ENCODE measurements at regions not wholly inside any gene's neighbourhood (a gene's known extent, or its start where the extent isn't known, plus 50 kb on each side); places are given as distances from the start of the nearest gene placed in this dataset.
A peak's percentile ranks its signal among the peaks of the same experiment; 100 is the strongest.
"Not testable (repeated sequence)": the region's sequence is repeated elsewhere in the genome, so short reads cannot be mapped to it uniquely, and the experiment has no call there.

- DNase-seq (ENCODE audit: low read depth) = no peak
Measured at GRCh38 chr9:12271421-12271891, 421.7 kb upstream of the TYRP1 start.

GRCh38 chr9:12272471-12273120, 420.6 kb upstream of the TYRP1 start:
- DNase-seq (ENCODE audit: low read depth) = no peak

- no peak for DNase-seq (ENCODE audit: low read depth)
Measured at GRCh38 chr9:12274577-12274976, 418.6 kb upstream of the TYRP1 start.

GRCh38 chr9:12276505-12276904, 416.7 kb upstream of the TYRP1 start:
- DNase-seq (ENCODE audit: low read depth) = no peak

GRCh38 chr9:12289711-12290110, 403.5 kb upstream of the TYRP1 start:
- no peak for DNase-seq (ENCODE audit: low read depth)

GRCh38 chr9:12290166-12290869, 402.9 kb upstream of the TYRP1 start:
- DNase-seq (ENCODE audit: low read depth) = no peak

GRCh38 chr9:12305211-12305610, 388.0 kb upstream of the TYRP1 start:
- no peak for DNase-seq (ENCODE audit: low read depth)

GRCh38 chr9:12314589-12314988, 378.6 kb upstream of the TYRP1 start:
- no peak for DNase-seq (ENCODE audit: low read depth)

- DNase-seq (ENCODE audit: low read depth) = no peak
Measured at GRCh38 chr9:12318732-12319685, 374.2 kb upstream of the TYRP1 start.

GRCh38 chr9:12329623-12329985, 363.6 kb upstream of the TYRP1 start:
- no peak for DNase-seq (ENCODE audit: low read depth)

GRCh38 chr9:12333966-12334365, 359.2 kb upstream of the TYRP1 start:
- not testable (repeated sequence) for DNase-seq (ENCODE audit: low read depth)

GRCh38 chr9:12350775-12351174, 342.4 kb upstream of the TYRP1 start:
- DNase-seq (ENCODE audit: low read depth) = no peak

GRCh38 chr9:12351293-12352044, 341.7 kb upstream of the TYRP1 start:
- DNase-seq (ENCODE audit: low read depth) = no peak

- DNase-seq (ENCODE audit: low read depth) = no peak
Measured at GRCh38 chr9:12352045-12352315, 341.2 kb upstream of the TYRP1 start.

- no peak for DNase-seq (ENCODE audit: low read depth)
Measured at GRCh38 chr9:12363439-12363838, 329.7 kb upstream of the TYRP1 start.

- DNase-seq (ENCODE audit: low read depth) = no peak
Measured at GRCh38 chr9:12368569-12368968, 324.6 kb upstream of the TYRP1 start.

- no peak for DNase-seq (ENCODE audit: low read depth)
Measured at GRCh38 chr9:12391839-12392509, 301.2 kb upstream of the TYRP1 start.

- DNase-seq (ENCODE audit: low read depth) = no peak
Measured at GRCh38 chr9:12394105-12394504, 299.1 kb upstream of the TYRP1 start.

- DNase-seq (ENCODE audit: low read depth) = no peak
Measured at GRCh38 chr9:12403721-12404120, 289.5 kb upstream of the TYRP1 start.

- no peak for DNase-seq (ENCODE audit: low read depth)
Measured at GRCh38 chr9:12413986-12414385, 279.2 kb upstream of the TYRP1 start.

GRCh38 chr9:12414514-12414913, 278.7 kb upstream of the TYRP1 start:
- DNase-seq (ENCODE audit: low read depth) = peak; percentile 21

Data from renal cortical epithelial cell (primary cell).